ENCODE measurements at regions not wholly inside any gene's neighbourhood (a gene's known extent, or its start where the extent isn't known, plus 50 kb on each side); places are given as distances from the start of the nearest gene placed in this dataset.
"Not testable (repeated sequence)": the region's sequence is repeated elsewhere in the genome, so short reads cannot be mapped to it uniquely, and the experiment has no call there.

DNA sequence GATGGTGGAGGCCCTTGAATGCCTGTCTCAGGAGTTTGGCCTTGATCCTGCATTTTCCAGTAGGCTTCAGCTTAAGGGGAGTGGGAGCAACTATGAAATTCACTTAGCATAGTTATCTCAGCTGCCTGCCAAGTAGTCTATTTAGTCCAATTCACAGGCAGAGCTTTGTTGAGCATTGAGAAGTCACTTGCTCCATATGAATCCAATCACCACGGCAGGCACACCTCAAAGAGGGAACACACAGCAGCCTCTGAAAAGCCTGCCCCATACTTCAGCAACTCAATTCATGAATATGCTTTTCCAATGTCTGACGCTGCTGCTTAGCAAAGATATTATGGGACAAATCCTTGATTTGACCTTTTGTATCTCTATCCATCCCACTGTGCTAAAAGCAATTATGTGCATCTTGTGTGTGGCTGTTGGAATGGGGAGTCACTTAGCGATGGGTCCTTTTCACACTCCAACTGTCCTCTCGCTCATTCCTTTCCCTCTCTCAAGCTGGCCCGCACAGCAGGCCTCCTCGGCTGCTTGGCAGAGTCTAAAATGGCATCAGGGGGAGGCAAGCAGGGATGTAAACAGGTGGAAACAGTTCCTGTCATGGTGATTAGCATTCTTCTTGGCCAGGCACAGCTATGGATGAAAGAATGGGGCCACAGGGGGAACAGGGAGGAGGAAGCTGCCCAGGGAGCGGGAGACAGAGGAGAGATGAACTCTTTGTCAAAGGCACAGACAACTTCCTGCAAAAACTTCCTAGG is 56.0 kb upstream of the LRPPRC start:
- no peak for DNase-seq (ENCODE audit: low read depth in 3 of 3, low spot score in 1 of 3)

DNA sequence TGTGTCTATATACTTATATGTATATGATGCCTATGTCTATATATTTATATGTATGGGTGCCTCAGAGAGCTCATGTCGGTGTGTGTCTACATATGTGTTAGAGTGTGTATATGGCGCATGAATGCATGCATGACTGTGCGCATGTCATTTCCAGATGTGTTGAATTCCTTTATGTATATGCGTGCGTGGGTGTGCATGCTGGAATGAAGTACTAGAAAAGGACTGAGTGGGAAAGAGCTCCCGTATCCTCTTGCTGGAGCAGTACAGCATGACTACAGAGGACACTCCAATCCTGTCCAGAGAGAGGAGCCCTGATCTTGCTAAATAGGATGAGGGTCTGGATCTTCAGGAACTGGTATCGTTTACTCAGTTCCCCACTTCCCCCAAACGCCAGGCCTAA is 56.8 kb upstream of the LRPPRC start:
- DNase-seq (ENCODE audit: low read depth in 3 of 3, low spot score in 1 of 3) = no peak

- no peak for DNase-seq (ENCODE audit: low read depth in 3 of 3, low spot score in 1 of 3)
Measured at GRCh38 chr2:44053052-44053451, 57.3 kb upstream of the LRPPRC start.

GRCh38 chr2:44053456-44053855 is 57.7 kb upstream of the LRPPRC start:
- DNase-seq (ENCODE audit: low read depth in 3 of 3, low spot score in 1 of 3) = no peak

DNA sequence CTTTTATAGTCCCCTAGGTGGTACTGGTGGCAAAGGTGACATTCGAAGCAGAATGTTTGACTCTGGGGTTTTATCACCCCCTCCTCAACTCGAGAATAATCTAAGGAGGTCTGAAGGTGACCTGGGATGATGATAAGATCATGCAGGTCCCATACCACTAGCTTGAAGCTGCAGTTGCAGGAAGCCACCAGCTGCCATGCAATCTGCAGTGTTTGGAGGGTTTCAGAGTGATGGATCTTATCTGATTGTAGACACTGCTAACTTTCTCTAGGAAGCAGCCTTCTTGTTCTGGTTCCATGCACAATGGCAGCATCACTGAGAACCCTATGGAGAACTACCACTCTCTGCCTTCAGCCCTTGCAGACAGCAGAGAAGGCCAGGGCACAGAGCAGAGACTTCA is 59.4 kb upstream of the LRPPRC start:
- no peak for DNase-seq (ENCODE audit: low read depth in 3 of 3, low spot score in 1 of 3)

DNA sequence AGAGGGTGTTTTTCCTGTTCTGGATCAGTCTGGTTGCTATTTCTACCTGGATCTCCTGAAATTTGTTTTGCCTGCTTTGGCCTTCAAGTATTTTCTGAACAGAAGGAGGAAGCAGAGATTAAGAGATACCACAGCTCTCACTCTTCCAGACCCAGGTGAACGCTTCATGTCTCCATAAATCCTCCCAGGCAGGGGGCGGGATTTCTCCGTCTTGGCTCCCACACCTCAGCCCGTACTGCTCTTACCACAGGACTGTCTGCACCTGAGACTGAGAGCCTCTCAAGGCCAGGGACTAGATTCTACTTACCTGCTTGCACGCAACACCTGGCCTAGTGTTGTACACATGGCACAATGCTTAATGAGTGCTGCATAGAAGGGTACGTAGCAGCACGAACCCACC is 59.9 kb upstream of the LRPPRC start:
- DNase-seq (ENCODE audit: low read depth in 3 of 3, low spot score in 1 of 3) = no peak

DNA sequence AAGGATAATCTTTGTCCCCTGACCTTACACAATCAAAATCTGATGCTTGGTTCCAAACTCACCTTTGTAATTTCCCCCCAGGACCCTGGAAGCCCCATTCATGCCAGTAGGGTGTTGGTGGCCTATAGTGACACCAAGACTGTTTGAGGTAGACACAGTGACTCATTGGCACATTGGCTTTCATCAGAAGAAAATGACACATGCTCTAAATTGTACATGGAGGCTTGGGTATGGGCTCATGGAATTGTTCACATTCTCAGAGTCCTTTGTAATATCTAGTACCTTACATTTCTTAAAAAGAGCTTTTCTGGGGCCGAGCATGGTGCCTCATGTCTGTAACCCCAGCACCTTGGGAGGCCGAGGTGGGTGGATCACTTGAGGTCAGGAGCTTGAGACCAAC is 61.2 kb upstream of the LRPPRC start:
- no peak for DNase-seq (ENCODE audit: low read depth in 3 of 3, low spot score in 1 of 3)

- DNase-seq (ENCODE audit: low read depth in 3 of 3, low spot score in 1 of 3) = not testable (repeated sequence)
Measured at GRCh38 chr2:44060286-44060685, 64.5 kb upstream of the LRPPRC start.

- no peak for DNase-seq (ENCODE audit: low read depth in 3 of 3, low spot score in 1 of 3)
Measured at GRCh38 chr2:44060990-44061389, 65.2 kb upstream of the LRPPRC start.

GRCh38 chr2:44061469-44061868 is 65.7 kb upstream of the LRPPRC start:
- no peak for DNase-seq (ENCODE audit: low read depth in 3 of 3, low spot score in 1 of 3)

GRCh38 chr2:44061876-44062275 is 66.1 kb upstream of the LRPPRC start:
- DNase-seq (ENCODE audit: low read depth in 3 of 3, low spot score in 1 of 3) = no peak

DNA sequence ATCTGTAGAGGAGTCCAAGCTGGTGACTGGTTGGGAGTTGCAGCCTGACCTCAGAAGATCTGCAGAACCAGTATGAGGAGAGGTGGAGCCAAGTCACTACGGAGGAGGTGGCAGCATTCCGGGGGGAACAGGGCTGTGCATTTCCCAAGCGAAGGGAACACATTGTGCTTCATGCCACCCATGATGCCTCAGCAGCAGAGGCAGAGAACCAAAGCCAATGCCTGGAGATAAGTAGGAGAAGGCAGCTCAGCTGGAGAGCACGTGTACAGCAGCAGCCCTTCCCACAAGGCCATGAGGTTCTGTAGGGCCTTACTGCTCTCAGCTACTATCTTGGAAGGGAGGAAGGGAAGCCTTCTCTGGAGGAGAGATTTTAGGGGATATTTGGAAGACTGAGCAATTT is 67.2 kb upstream of the LRPPRC start:
- no peak for DNase-seq (ENCODE audit: low read depth in 3 of 3, low spot score in 1 of 3)

- not testable (repeated sequence) for DNase-seq (ENCODE audit: low read depth in 3 of 3, low spot score in 1 of 3)
Measured at GRCh38 chr2:44064281-44064680, 68.5 kb upstream of the LRPPRC start.

GRCh38 chr2:44067012-44067790 is 71.4 kb upstream of the LRPPRC start:
- DNase-seq (ENCODE audit: low read depth in 3 of 3, low spot score in 1 of 3) = not testable (repeated sequence)

DNA sequence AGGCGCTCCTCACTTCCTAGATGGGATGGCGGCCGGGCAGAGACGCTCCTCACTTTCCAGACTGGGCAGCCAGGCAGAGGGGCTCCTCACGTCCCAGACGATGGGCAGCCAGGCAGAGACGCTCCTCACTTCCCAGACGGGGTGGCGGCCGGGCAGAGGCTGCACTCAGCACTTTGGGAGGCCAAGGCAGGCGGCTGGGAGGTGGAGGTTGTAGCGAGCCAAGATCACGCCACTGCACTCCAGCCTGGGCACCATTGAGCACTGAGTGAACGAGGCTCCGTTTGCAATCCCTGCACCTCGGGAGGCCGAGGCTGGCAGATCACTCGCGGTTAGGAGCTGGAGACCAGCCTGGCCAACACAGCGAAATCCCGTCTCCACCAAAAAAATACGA is 72.0 kb upstream of the LRPPRC start:
- not testable (repeated sequence) for DNase-seq (ENCODE audit: low read depth in 3 of 3, low spot score in 1 of 3)

- no peak for DNase-seq (ENCODE audit: low read depth in 3 of 3, low spot score in 1 of 3)
Measured at GRCh38 chr2:44071454-44072046, 75.8 kb upstream of the LRPPRC start.

DNA sequence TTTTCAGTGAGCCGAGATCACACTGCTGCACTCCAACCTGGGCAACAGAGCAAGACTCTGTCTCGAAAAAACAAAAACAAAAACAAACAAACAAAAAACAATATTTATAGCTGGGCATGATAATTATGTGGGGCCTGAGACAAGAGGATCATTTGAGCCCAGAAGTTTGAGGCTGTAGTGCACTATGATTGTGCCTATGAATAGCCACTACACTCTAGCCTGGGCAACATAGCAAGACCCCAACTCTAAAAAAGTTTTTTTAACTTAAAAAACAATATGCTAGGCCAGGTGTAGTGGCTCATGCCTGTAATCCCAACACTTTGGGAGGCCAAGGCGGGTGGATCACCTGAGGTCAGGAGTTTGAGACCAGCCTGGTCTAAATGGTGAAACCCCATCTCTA is 77.9 kb upstream of the LRPPRC start:
- DNase-seq (ENCODE audit: low read depth in 3 of 3, low spot score in 1 of 3) = not testable (repeated sequence)

- not testable (repeated sequence) for DNase-seq (ENCODE audit: low read depth in 3 of 3, low spot score in 1 of 3)
Measured at GRCh38 chr2:44074795-44075194, 79.0 kb upstream of the LRPPRC start.

DNA sequence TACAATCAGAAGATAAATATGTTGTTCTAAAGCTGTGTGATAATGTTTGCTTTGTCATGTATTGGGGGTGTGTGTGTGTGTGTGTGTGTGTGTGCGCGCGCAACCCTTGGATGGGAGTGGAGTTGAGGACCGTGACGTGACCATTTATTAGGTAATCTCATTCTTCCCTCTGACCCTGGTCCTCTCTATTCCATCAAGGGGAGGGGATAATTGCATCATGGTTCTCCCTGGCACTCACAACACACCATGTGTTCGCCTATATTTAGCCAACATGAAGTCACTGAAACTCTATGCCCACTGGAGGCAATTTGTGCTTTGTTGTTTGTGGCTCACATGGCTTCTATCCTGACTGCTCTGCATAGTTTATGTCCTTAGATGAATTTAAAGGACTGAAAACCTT is 79.8 kb upstream of the LRPPRC start:
- DNase-seq (ENCODE audit: low read depth in 3 of 3, low spot score in 1 of 3) = no peak

DNA sequence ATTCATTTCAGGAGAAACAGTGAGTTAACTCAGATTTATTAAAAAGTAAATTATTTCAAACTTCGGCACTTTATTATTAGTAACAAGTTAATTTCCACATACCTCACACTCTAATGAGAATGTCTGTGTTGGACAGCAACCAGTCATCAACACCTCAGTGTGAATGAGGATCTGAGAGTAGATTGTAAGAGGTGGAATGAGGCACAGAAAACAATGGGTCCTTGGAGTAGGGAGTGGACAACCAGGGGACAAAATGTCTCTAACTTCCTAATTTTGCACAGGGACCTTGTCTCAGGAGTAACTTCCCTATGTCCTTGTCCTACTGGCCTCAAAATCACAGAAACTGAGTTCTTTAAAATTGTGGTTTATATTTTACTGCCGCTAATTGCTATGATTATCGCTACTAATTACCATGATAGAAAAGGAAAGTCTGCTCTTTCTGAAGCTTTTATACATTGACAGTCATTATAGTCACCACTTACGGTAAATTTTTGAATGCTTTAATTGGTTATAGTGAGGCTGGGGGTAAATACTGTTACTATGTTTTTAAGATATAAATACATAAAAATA is 82.2 kb upstream of the LRPPRC start:
- no peak for DNase-seq (ENCODE audit: low read depth in 3 of 3, low spot score in 1 of 3)

GRCh38 chr2:44079686-44080085 is 83.9 kb upstream of the LRPPRC start:
- no peak for DNase-seq (ENCODE audit: low read depth in 3 of 3, low spot score in 1 of 3)

- DNase-seq (ENCODE audit: low read depth in 3 of 3, low spot score in 1 of 3) = no peak
Measured at GRCh38 chr2:44083054-44083453, 85.6 kb upstream of the PPM1B start.
